Mammary epithelial cell (primary cell): ENCODE measurements at regions not wholly inside any gene's neighbourhood (a gene's known extent, or its start where the extent isn't known, plus 50 kb on each side); places are given as distances from the start of the nearest gene placed in this dataset.

Source experiments
- EZH2 ChIP-seq: IDR thresholded peaks from 2 replicates; pipeline ENCODE4 v1.6.1; 2012; ENCODE audit warnings: low read length, inconsistent platforms, borderline replicate concordance
- TF ChIP-seq, protein P1 (sequence below), 2 donors: IDR thresholded peaks in 1 of 2; conservative IDR thresholded peaks in 1 of 2; 2 replicates each; pipeline ENCODE4 v1.5.1; 2011 to 2012; ENCODE audit warnings: inconsistent platforms in 2 of 2, low read length in 2 of 2, mild to moderate bottlenecking in 2 of 2, control low read depth in 1 of 2, low read depth in 1 of 2; ENCODE audit not compliant: insufficient read depth in 1 of 2; ENCODE audit errors: extremely low read depth in 1 of 2

DNA sequence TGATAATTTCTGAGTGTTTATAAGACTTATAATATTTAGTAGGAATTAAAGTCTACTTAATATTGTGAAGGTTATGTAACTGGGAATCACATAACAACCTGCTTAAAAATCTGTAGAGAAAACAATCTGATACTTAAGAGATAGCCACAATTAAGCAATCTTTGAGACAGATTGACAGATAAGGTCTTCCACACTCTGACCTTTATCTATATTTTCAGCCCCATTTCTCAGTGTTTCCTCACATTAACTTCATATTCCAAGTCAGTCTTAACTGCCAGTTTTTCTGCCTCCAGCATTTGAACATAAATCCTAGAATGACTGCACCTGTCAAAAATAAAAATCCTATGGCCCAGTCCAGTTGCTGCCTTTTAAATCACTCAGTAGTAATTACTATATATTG, 423.2 kb downstream of the PYDC2 start:
- TF ChIP-seq EZH2: no peak
- TF ChIP-seq, protein P1, sequence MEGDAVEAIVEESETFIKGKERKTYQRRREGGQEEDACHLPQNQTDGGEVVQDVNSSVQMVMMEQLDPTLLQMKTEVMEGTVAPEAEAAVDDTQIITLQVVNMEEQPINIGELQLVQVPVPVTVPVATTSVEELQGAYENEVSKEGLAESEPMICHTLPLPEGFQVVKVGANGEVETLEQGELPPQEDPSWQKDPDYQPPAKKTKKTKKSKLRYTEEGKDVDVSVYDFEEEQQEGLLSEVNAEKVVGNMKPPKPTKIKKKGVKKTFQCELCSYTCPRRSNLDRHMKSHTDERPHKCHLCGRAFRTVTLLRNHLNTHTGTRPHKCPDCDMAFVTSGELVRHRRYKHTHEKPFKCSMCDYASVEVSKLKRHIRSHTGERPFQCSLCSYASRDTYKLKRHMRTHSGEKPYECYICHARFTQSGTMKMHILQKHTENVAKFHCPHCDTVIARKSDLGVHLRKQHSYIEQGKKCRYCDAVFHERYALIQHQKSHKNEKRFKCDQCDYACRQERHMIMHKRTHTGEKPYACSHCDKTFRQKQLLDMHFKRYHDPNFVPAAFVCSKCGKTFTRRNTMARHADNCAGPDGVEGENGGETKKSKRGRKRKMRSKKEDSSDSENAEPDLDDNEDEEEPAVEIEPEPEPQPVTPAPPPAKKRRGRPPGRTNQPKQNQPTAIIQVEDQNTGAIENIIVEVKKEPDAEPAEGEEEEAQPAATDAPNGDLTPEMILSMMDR (conservative IDR thresholded peaks at IDR 0.05 in 1 of 2, IDR thresholded peaks at IDR 0.05 in 1 of 2; ENCODE audit: extremely low read depth in 1 of 2, insufficient read depth in 1 of 2, low read depth in 1 of 2, low read length in 2 of 2): no peak
